ENCODE measurements at regions not wholly inside any gene's neighbourhood (a gene's known extent, or its start where the extent isn't known, plus 50 kb on each side); places are given as distances from the start of the nearest gene placed in this dataset.

- TF ChIP-seq CTCF (IDR thresholded peaks at IDR 0.05) (no peak), EZH2 (IDR thresholded peaks at IDR 0.05) (no peak), EZH2phosphoT487 (IDR thresholded peaks at IDR 0.05) (no peak)
Measured at GRCh38 chr5:174222891-174223290, 177.4 kb downstream of the NSG2 start.

All from neural progenitor cell (in vitro differentiated cells).